Astrocyte of the cerebellum (primary cell): ENCODE measurements at regions not wholly inside any gene's neighbourhood (a gene's known extent, or its start where the extent isn't known, plus 50 kb on each side); places are given as distances from the start of the nearest gene placed in this dataset.
"Not testable (repeated sequence)": the region's sequence is repeated elsewhere in the genome, so short reads cannot be mapped to it uniquely, and the experiment has no call there.

Source experiments
- DNase-seq: peaks from one replicate; pipeline ENCODE4 v3.0.0-alpha.2; 2011; ENCODE audit warnings: low read depth
- H3K4me3 ChIP-seq: 2 replicates; pipeline ENCODE4 v1.5.1; 2011; ENCODE audit warnings: mild to moderate bottlenecking, low read depth, low read length, moderate library complexity
- in situ Hi-C: cut with HindIII; loops from 2 replicates; pipeline ENCODE4 v1.10.0; 2017; ENCODE audit warnings: low sequenced_read_pairs
- TF ChIP-seq, protein P1 (sequence below): IDR thresholded peaks from 2 replicates; pipeline ENCODE4 v1.5.1; 2012; ENCODE audit warnings: low read length, low read depth, moderate library complexity, mild to moderate bottlenecking; ENCODE audit errors: missing control alignments

DNA sequence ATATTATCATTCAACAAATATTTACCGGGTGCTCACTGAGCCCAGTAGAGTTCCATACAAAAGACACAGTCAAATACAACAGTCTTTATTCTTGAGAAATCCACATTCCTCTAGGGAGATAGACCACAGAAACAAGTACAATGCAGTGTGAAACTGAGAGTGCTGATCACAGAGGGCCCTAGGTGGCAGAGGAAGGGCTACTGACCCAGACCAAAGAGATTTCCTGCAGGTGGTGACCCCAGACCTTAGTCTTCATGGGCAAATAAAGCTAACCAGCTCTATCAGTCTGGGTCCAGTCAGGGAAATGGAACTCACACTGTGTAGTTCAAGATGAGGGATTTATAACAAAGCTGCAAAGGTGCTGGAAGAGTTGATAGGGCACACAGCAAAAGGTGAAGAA lies 110.4 kb upstream of the SLC27A6 start:
- TF ChIP-seq, protein P1, sequence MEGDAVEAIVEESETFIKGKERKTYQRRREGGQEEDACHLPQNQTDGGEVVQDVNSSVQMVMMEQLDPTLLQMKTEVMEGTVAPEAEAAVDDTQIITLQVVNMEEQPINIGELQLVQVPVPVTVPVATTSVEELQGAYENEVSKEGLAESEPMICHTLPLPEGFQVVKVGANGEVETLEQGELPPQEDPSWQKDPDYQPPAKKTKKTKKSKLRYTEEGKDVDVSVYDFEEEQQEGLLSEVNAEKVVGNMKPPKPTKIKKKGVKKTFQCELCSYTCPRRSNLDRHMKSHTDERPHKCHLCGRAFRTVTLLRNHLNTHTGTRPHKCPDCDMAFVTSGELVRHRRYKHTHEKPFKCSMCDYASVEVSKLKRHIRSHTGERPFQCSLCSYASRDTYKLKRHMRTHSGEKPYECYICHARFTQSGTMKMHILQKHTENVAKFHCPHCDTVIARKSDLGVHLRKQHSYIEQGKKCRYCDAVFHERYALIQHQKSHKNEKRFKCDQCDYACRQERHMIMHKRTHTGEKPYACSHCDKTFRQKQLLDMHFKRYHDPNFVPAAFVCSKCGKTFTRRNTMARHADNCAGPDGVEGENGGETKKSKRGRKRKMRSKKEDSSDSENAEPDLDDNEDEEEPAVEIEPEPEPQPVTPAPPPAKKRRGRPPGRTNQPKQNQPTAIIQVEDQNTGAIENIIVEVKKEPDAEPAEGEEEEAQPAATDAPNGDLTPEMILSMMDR, result no peak
- in situ Hi-C loops, result no loop called here
- no peak for DNase-seq
- H3K4me3 ChIP-seq, result no peak overlapping the region

DNA sequence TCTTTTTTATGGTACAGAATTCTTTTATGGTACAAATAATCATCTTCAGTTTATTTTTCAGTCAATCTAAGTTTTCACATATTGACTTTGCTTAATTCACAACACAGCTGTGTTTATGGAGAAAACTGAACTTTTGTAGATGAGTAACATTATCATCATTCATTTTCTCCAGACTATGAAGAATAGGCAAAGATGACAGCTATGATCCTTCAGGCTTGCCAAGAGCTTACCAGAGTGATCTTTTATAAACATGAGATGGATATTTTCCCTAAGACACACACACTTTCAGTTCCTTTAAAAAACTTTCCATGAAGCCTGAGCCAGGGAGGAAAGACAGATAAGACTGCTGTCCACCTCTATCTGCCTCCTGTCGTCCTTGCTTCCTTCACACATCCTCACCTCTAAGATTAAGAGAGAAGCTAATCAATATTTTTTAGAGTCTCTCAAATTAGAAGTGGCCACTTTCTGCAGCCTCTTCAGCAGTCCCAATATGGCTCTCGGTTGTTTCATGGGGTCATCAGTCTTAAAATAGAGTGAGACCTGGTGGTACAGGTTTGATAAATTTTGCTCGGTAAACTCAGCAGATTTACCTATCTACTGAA lies 108.1 kb upstream of the SLC27A6 start:
- no peak for DNase-seq
- in situ Hi-C loops, result no loop called here
- H3K4me3 ChIP-seq, result no peak overlapping the region
- TF ChIP-seq, protein P1, result no peak

DNA sequence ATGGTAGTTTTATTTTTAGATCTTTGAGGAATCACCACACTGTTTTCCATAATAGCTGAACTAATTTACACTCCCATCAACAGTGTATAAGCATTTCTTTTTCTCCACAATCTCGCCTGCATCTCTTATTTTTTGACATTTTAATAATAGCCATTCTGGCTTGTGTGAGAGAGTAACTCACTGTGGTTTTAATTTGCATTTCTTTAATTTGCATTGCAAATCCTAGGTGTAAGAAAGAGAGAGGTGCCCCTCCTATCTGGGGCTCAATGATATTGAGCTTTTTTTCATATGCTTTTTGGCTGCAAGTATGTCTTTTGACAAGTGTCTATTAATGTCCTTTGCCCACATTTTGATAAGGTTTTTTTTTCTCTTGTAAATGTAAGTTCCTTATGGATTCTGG lies 106.3 kb upstream of the SLC27A6 start:
- TF ChIP-seq, protein P1, result no peak
- in situ Hi-C loops, result no loop called here
- no peak overlapping the region for H3K4me3 ChIP-seq
- no peak for DNase-seq

DNA sequence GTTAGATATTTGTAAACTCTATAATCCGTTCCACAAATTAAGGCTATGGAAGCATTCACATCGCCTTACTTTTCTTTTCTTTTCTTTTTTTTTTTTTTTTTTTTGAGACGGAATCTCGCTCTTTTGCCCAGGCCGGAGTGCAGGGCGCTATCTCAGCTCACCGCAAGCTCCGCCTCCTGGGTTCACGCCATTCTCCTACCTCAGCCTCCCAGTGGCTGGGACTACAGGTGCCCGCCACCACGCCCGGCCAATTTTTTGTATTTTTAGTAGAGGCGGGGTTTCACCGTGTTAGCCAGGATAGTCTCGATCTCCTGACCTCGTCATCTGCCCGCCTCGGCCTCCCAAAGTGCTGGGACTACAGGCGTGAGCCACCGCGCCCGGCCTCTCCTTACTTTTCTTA lies 104.1 kb upstream of the SLC27A6 start:
- H3K4me3 ChIP-seq, in situ Hi-C loops, DNase-seq: not testable (repeated sequence)

DNA sequence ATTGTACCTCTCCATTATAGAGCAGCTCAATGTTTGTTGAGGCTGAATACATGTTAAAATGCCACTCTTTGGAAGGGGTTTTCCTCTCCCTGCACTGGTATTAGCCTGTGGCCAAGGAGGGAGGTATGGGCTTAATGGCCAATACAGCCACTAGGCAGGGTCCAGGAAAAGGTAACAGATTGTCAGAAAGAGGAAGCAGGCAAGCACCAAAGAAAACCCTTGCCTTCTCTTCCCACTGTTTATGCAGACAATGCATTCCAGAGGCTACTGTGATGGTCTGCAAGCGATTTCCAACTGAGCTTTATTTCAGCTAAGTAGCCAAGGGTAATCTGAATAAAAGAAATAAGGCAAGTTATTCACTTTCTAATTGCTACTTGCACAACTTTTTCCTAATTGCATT lies 95.3 kb upstream of the SLC27A6 start:
- TF ChIP-seq, protein P1, result no peak
- no peak overlapping the region for H3K4me3 ChIP-seq
- in situ Hi-C loops, result no loop called here
- no peak for DNase-seq

DNA sequence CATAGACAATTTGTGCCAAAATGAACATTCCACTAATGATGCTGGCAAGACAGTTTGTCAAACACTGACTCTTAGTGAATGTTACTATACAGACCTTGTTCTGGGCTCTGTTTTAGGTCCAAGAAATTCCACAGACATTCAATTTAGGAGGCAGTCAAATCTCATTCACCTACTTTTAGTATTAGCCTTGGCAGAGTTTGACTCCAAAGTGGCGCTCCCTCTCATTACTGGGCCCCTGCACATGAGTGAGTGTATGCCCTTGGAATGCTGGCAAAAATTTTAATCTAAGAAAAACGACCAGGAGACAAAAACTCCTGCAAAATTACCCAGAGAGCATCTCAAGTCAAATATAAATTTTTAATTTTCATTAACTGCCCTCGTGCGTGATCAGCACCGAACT lies 94.9 kb upstream of the SLC27A6 start:
- H3K4me3 ChIP-seq, result no peak overlapping the region
- in situ Hi-C loops, result no loop called here
- TF ChIP-seq, protein P1, result no peak
- no peak for DNase-seq

DNA sequence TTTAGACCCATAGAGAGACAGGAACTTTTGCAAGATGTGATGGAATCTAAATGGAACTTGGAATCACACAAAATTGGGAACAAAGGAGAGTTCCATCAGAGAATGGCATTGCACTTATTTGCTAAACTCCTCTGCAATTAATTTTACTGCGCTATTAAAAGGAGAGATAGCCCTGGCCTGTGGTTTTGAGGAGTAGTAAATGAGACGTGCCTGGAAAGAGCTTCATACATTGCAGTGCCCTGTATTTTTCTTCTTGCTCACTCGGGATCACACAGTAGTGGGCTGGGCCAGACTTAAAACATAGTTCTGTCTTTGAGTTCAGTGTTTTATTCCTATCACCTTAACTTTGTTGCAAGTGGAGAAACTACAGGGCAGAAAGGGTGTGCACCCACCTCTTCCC lies 94.4 kb upstream of the SLC27A6 start:
- no peak overlapping the region for H3K4me3 ChIP-seq
- DNase-seq, result no peak
- in situ Hi-C loops, result no loop called here
- TF ChIP-seq, protein P1, result no peak
